ENCODE measurements at regions not wholly inside any gene's neighbourhood (a gene's known extent, or its start where the extent isn't known, plus 50 kb on each side); places are given as distances from the start of the nearest gene placed in this dataset.

GRCh38 chr4:166421556-166422156 is 548.6 kb downstream of the TLL1 start (continued):
- no peak for TF ChIP-seq REST (IDR thresholded peaks at IDR 0.05; ENCODE audit: low read depth)

DNA sequence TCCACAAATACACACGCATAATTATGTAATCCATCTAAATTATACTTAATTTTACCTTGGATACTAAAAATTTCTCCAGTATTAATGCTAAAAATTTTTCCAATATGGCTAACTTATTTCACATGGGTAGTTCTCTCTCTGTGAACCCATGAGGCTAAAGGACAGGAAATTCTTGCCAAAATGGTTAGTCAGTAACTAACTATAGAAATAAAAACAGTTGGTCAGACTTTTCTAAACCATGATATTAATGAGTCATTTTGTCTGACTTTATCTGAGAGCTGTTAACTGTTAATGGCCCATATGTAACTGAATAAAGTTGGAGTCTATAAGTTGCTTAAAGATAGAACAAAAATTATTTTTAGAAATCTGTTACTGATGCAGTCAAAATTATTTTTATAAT is 549.4 kb downstream of the TLL1 start:
- Histone ChIP-seq H3K27me3 (ENCODE audit: insufficient read depth, low read length) (no peaks in the 10 kb centered on the region), H2AFZ (ENCODE audit: low read depth, low read length, poor library complexity, severe bottlenecking) (no peak overlapping the region), H4K20me1 (ENCODE audit: insufficient read depth) (no peaks in the 10 kb centered on the region), H3K36me3 (ENCODE audit: control insufficient read depth in 1 of 2, insufficient read depth in 2 of 2, low read length in 2 of 2) (no peaks in the 10 kb centered on the region), H3K4me2 (ENCODE audit: low read length) (no peak overlapping the region), H3K4me1 (ENCODE audit: control insufficient read depth in 1 of 2, insufficient read depth in 2 of 2, low read length in 2 of 2) (no peaks in the 10 kb centered on the region), H3K4me3 (replicated peaks in 1 of 2; ENCODE audit: low read depth in 1 of 2, low read length in 2 of 2) (no peak overlapping the region), H3K9me3 (ENCODE audit: control insufficient read depth in 1 of 2, insufficient read depth in 1 of 2, low read depth in 1 of 2, low read length in 2 of 2) (no peaks in the 10 kb centered on the region), H3K9ac (ENCODE audit: low read length) (no peak overlapping the region), H3K27ac (ENCODE audit: low read depth, low read length) (no peak overlapping the region), H3K79me2 (ENCODE audit: insufficient read depth, low read length) (no peaks in the 10 kb centered on the region), H3K9me2 (ENCODE audit: insufficient read depth) (no peaks in the 10 kb centered on the region; the same call in 1 of the 2 replicates)
- TF ChIP-seq CEBPB (IDR thresholded peaks at IDR 0.05; ENCODE audit: low read depth), result no peak
- TF ChIP-seq CBX3 (IDR thresholded peaks at IDR 0.05; ENCODE audit: low read depth), result no peak
- DNase-seq (ENCODE audit: low read depth, low spot score) (no peak), ATAC-seq (no peak)
- POLR2A ChIA-PET, result no interaction called here
- no TSS peak for BruUV-seq (replicated peaks)
- RAD21 ChIA-PET (ENCODE audit: low non-redundant PET in 1 of 2, low total read pairs in 2 of 2, uncharacterized antibody in 2 of 2, unreplicated experiment in 2 of 2), result no interaction called here
- CTCF ChIA-PET, result no interaction called here
- intact Hi-C loops (cut with micrococcal nuclease), result no loop called here

Measured in HCT116 (cell line).